HEK293 (cell line): ENCODE measurements at regions not wholly inside any gene's neighbourhood (a gene's known extent, or its start where the extent isn't known, plus 50 kb on each side); places are given as distances from the start of the nearest gene placed in this dataset.

Experiments
- CTCF ChIA-PET: fragments of 350-600 bp; formaldehyde crosslinking; extraction: SDS; loops from one replicate; lab custom pipeline; 2021; ENCODE audit warnings: antibody characterized with exemption; lab: Yijun Ruan, JAX
- POLR2A ChIA-PET: fragments of 300-600 bp; formaldehyde crosslinking; extraction: SDS; loops from one replicate; lab custom pipeline; 2020; ENCODE audit warnings: antibody characterized with exemption, inconsistent platforms; lab: Yijun Ruan, JAX
- H3K27ac ChIP-seq: fragments of 200-500 bp; sonication (Bioruptor generic); 2 replicates; pipeline ENCODE4 v1.5.1; 2014; ENCODE audit warnings: low read depth, low read length, control low read depth, inconsistent platforms; ENCODE audit errors: extremely low read depth
- H3K36me3 ChIP-seq, 2 experiments: fragments of 200-500 bp in 1 of 2; sonication (Bioruptor generic) in 1 of 2; 1 replicate in 1 of 2; 2 replicates in 1 of 2; pipeline ENCODE4 v1.5.1; 2014 to 2017; ENCODE audit warnings: inconsistent platforms in 2 of 2, low read length in 2 of 2; ENCODE audit not compliant: control insufficient read depth in 2 of 2, insufficient read depth in 1 of 2
- H3K4me1 ChIP-seq: fragments of 200-500 bp; sonication (Bioruptor generic); 2 replicates; pipeline ENCODE4 v1.5.1; 2014; ENCODE audit warnings: mild to moderate bottlenecking, low read length, inconsistent platforms; ENCODE audit not compliant: control insufficient read depth, insufficient read depth
- H3K4me3 ChIP-seq: 2 replicates; pipeline ENCODE4 v1.5.1; 2011; ENCODE audit warnings: low read depth, mild to moderate bottlenecking, control low read depth, low read length, moderate library complexity
- H3K9me3 ChIP-seq: fragments of 200-500 bp; sonication (Bioruptor generic); 2 replicates; pipeline ENCODE4 v1.5.1; 2014; ENCODE audit warnings: low read depth, low read length, inconsistent platforms; ENCODE audit not compliant: control insufficient read depth, insufficient read depth
- EGR2 ChIP-seq: fragments of 450-650 bp; formaldehyde crosslinking; IDR thresholded peaks from 2 replicates; pipeline ENCODE4 v1.5.1; 2016; ENCODE audit warnings: low read depth, missing biosample characterization, missing genetic modification characterization
- PBX3 ChIP-seq: sonication (generic); formaldehyde crosslinking; IDR thresholded peaks from 2 replicates; pipeline ENCODE4 v1.8.1; 2022; ENCODE audit warnings: mild to moderate bottlenecking, moderate library complexity, missing genetic modification reagents
- ZBTB11 ChIP-seq: fragments of 450-650 bp; formaldehyde crosslinking; conservative IDR thresholded peaks from 2 replicates; pipeline ENCODE4 v1.5.1; 2016; ENCODE audit warnings: low read depth, missing biosample characterization, missing genetic modification characterization
- ZBTB17 ChIP-seq: fragments of 450-650 bp; formaldehyde crosslinking; IDR thresholded peaks from 2 replicates; pipeline ENCODE4 v1.5.1; 2016; ENCODE audit warnings: missing biosample characterization, missing genetic modification characterization
- ZBTB20 ChIP-seq: fragments of 450-650 bp; formaldehyde crosslinking; IDR thresholded peaks from 2 replicates; pipeline ENCODE4 v1.5.1; 2016; ENCODE audit warnings: missing biosample characterization, missing genetic modification characterization
- ZBTB7A ChIP-seq: fragments of 450-650 bp; formaldehyde crosslinking; IDR thresholded peaks from 2 replicates; pipeline ENCODE4 v1.5.1; 2016; ENCODE audit warnings: low read depth, missing biosample characterization, missing genetic modification characterization
- ZEB2 ChIP-seq: fragments of 450-650 bp; formaldehyde crosslinking; IDR thresholded peaks from 2 replicates; pipeline ENCODE4 v1.5.1; 2016; ENCODE audit warnings: missing biosample characterization, missing genetic modification characterization
- ZFP41 ChIP-seq: fragments of 450-650 bp; formaldehyde crosslinking; IDR thresholded peaks from 2 replicates; pipeline ENCODE4 v1.5.1; 2016; ENCODE audit warnings: missing biosample characterization, missing genetic modification characterization, borderline replicate concordance
- ZIC2 ChIP-seq: fragments of 450-650 bp; formaldehyde crosslinking; IDR thresholded peaks from 2 replicates; pipeline ENCODE4 v1.5.1; 2016; ENCODE audit warnings: missing biosample characterization, missing genetic modification characterization
- ZNF133 ChIP-seq: fragments of 450-650 bp; formaldehyde crosslinking; IDR thresholded peaks from 2 replicates; pipeline ENCODE4 v1.5.1; 2016; ENCODE audit warnings: missing biosample characterization, missing genetic modification characterization
- ZNF175 ChIP-seq: fragments of 450-650 bp; formaldehyde crosslinking; IDR thresholded peaks from 2 replicates; pipeline ENCODE4 v1.5.1; 2016; ENCODE audit warnings: missing biosample characterization, missing genetic modification characterization
- ZNF184 ChIP-seq: fragments of 450-650 bp; IDR thresholded peaks from 2 replicates; pipeline ENCODE4 v1.5.1; 2018; ENCODE audit warnings: missing biosample characterization, mild to moderate bottlenecking, missing genetic modification characterization
- ZNF2 ChIP-seq: fragments of 450-650 bp; formaldehyde crosslinking; IDR thresholded peaks from 2 replicates; pipeline ENCODE4 v1.5.1; 2016; ENCODE audit warnings: missing biosample characterization, missing genetic modification characterization
- ZNF24 ChIP-seq: fragments of 450-650 bp; formaldehyde crosslinking; IDR thresholded peaks from 2 replicates; pipeline ENCODE4 v1.5.1; 2016; ENCODE audit warnings: missing biosample characterization, missing genetic modification characterization
- ZNF266 ChIP-seq: fragments of 450-650 bp; formaldehyde crosslinking; IDR thresholded peaks from 2 replicates; pipeline ENCODE4 v1.5.1; 2016; ENCODE audit warnings: missing biosample characterization, missing genetic modification characterization, low read depth
- ZNF449 ChIP-seq: fragments of 450-650 bp; formaldehyde crosslinking; IDR thresholded peaks from 2 replicates; pipeline ENCODE4 v1.5.1; 2017; ENCODE audit warnings: missing biosample characterization, mild to moderate bottlenecking, missing genetic modification characterization, moderate library complexity
- ZNF488 ChIP-seq: fragments of 450-650 bp; formaldehyde crosslinking; IDR thresholded peaks from 2 replicates; pipeline ENCODE4 v1.5.1; 2016; ENCODE audit warnings: missing biosample characterization, missing genetic modification characterization
- ZNF560 ChIP-seq: fragments of 450-650 bp; formaldehyde crosslinking; IDR thresholded peaks from 2 replicates; pipeline ENCODE4 v1.5.1; 2017; ENCODE audit warnings: missing biosample characterization, missing genetic modification characterization, borderline replicate concordance
- ZNF596 ChIP-seq: fragments of 450-650 bp; IDR thresholded peaks from 2 replicates; pipeline ENCODE4 v1.5.0; 2018; ENCODE audit warnings: missing biosample characterization, mild to moderate bottlenecking, missing genetic modification characterization, moderate library complexity
- ZNF707 ChIP-seq: fragments of 450-650 bp; formaldehyde crosslinking; IDR thresholded peaks from 2 replicates; pipeline ENCODE4 v1.5.1; 2016; ENCODE audit warnings: missing biosample characterization, missing genetic modification characterization
- ZNF747 ChIP-seq: fragments of 450-650 bp; formaldehyde crosslinking; IDR thresholded peaks from 2 replicates; pipeline ENCODE4 v1.5.1; 2016; ENCODE audit warnings: missing biosample characterization, missing genetic modification characterization
- ZSCAN16 ChIP-seq: fragments of 450-650 bp; formaldehyde crosslinking; IDR thresholded peaks from 2 replicates; pipeline ENCODE4 v1.5.1; 2016; ENCODE audit warnings: missing biosample characterization, missing genetic modification characterization
- ZXDB ChIP-seq: fragments of 450-650 bp; formaldehyde crosslinking; IDR thresholded peaks from 2 replicates; pipeline ENCODE4 v1.5.1; 2016; ENCODE audit warnings: missing biosample characterization, missing genetic modification characterization
- TF ChIP-seq, protein P1 (sequence below): fragments of 450-650 bp; formaldehyde crosslinking; IDR thresholded peaks from 2 replicates; pipeline ENCODE4 v1.5.1; 2016; ENCODE audit warnings: missing biosample characterization, missing genetic modification characterization

GRCh38 chr4:27836523-27836922, 975.9 kb downstream of the STIM2 start:
- no peak for TF ChIP-seq ZSCAN16
- no peak for TF ChIP-seq ZNF184
- TF ChIP-seq ZNF560 (tag by site-specific recombination): no peak
- TF ChIP-seq ZBTB11 (tag by site-specific recombination): no peak
- TF ChIP-seq ZBTB20 (tag by site-specific recombination): no peak
- no peak for TF ChIP-seq ZNF747 (tag by site-specific recombination)
- TF ChIP-seq ZEB2 (tag by site-specific recombination): no peak
- TF ChIP-seq ZNF449: no peak
- TF ChIP-seq ZBTB17 (tag by site-specific recombination): no peak
- no peak for TF ChIP-seq ZFP41
- TF ChIP-seq, all 188 proteins: peak for 0
- ChIA-PET CTCF (no interaction called here), POLR2A (no interaction called here)
- H3K4me1 ChIP-seq: no peaks in the 10 kb centered on the region
- no peak overlapping the region for H3K4me3 ChIP-seq
- no peak overlapping the region for H3K27ac ChIP-seq
- no peaks in the 10 kb centered on the region for H3K9me3 ChIP-seq
- H3K36me3 ChIP-seq: no peaks in the 10 kb centered on the region

GRCh38 chr4:27843776-27844175, 983.1 kb downstream of the STIM2 start:
- H3K4me3 ChIP-seq: no peak overlapping the region
- CTCF ChIA-PET: no interaction called here
- H3K36me3 ChIP-seq: no peaks in the 10 kb centered on the region
- no peak for TF ChIP-seq ZNF596 (tag by site-specific recombination)
- TF ChIP-seq ZNF488 (tag by site-specific recombination): no peak
- TF ChIP-seq ZNF266 (tag by site-specific recombination): no peak
- TF ChIP-seq ZNF2: no peak
- TF ChIP-seq ZNF707 (tag by site-specific recombination): no peak
- TF ChIP-seq, all 188 proteins: peak for 0
- Histone ChIP-seq H3K9me3 (no peaks in the 10 kb centered on the region), H3K4me1 (no peaks in the 10 kb centered on the region), H3K27ac (no peak overlapping the region)
- POLR2A ChIA-PET: no interaction called here

- Histone ChIP-seq H3K9me3 (no peaks in the 10 kb centered on the region), H3K4me3 (no peak overlapping the region), H3K27ac (no peak overlapping the region), H3K36me3 (no peaks in the 10 kb centered on the region), H3K4me1 (no peaks in the 10 kb centered on the region)
- CTCF ChIA-PET: no interaction called here
- POLR2A ChIA-PET: no interaction called here
- TF ChIP-seq ZXDB: no peak
- TF ChIP-seq, protein P1, sequence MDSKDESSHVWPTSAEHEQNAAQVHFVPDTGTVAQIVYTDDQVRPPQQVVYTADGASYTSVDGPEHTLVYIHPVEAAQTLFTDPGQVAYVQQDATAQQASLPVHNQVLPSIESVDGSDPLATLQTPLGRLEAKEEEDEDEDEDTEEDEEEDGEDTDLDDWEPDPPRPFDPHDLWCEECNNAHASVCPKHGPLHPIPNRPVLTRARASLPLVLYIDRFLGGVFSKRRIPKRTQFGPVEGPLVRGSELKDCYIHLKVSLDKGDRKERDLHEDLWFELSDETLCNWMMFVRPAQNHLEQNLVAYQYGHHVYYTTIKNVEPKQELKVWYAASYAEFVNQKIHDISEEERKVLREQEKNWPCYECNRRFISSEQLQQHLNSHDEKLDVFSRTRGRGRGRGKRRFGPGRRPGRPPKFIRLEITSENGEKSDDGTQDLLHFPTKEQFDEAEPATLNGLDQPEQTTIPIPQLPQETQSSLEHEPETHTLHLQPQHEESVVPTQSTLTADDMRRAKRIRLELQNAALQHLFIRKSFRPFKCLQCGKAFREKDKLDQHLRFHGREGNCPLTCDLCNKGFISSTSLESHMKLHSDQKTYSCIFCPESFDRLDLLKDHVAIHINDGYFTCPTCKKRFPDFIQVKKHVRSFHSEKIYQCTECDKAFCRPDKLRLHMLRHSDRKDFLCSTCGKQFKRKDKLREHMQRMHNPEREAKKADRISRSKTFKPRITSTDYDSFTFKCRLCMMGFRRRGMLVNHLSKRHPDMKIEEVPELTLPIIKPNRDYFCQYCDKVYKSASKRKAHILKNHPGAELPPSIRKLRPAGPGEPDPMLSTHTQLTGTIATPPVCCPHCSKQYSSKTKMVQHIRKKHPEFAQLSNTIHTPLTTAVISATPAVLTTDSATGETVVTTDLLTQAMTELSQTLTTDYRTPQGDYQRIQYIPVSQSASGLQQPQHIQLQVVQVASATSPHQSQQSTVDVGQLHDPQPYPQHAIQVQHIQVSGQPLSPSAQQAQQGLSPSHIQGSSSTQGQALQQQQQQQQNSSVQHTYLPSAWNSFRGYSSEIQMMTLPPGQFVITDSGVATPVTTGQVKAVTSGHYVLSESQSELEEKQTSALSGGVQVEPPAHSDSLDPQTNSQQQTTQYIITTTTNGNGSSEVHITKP: no peak
- no peak for TF ChIP-seq ZBTB7A (tag by site-specific recombination)
- no peak for TF ChIP-seq PBX3 (CRISPR knock-in tag)
- TF ChIP-seq ZNF133 (tag by site-specific recombination): no peak
- no peak for TF ChIP-seq EGR2 (tag by site-specific recombination)
- TF ChIP-seq ZNF24 (tag by site-specific recombination): no peak
- no peak for TF ChIP-seq ZIC2 (tag by site-specific recombination)
- no peak for TF ChIP-seq ZNF175 (tag by site-specific recombination)
Measured at GRCh38 chr4:27844376-27844775, 983.7 kb downstream of the STIM2 start.
